ENCODE measurements at regions not wholly inside any gene's neighbourhood (a gene's known extent, or its start where the extent isn't known, plus 50 kb on each side); places are given as distances from the start of the nearest gene placed in this dataset.

- H3K4me3 ChIP-seq (ENCODE audit: low read depth, low read length) = no peak overlapping the region
- TF ChIP-seq, protein P1, sequence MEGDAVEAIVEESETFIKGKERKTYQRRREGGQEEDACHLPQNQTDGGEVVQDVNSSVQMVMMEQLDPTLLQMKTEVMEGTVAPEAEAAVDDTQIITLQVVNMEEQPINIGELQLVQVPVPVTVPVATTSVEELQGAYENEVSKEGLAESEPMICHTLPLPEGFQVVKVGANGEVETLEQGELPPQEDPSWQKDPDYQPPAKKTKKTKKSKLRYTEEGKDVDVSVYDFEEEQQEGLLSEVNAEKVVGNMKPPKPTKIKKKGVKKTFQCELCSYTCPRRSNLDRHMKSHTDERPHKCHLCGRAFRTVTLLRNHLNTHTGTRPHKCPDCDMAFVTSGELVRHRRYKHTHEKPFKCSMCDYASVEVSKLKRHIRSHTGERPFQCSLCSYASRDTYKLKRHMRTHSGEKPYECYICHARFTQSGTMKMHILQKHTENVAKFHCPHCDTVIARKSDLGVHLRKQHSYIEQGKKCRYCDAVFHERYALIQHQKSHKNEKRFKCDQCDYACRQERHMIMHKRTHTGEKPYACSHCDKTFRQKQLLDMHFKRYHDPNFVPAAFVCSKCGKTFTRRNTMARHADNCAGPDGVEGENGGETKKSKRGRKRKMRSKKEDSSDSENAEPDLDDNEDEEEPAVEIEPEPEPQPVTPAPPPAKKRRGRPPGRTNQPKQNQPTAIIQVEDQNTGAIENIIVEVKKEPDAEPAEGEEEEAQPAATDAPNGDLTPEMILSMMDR (IDR thresholded peaks at IDR 0.05; ENCODE audit: insufficient read depth, low read depth, low read length) = no peak
- DNase-seq (ENCODE audit: low read depth) = no peak
These were observed 2180.0 kb upstream of the PIK3C3 start for GRCh38 chr18:39774957-39775598.

DNA sequence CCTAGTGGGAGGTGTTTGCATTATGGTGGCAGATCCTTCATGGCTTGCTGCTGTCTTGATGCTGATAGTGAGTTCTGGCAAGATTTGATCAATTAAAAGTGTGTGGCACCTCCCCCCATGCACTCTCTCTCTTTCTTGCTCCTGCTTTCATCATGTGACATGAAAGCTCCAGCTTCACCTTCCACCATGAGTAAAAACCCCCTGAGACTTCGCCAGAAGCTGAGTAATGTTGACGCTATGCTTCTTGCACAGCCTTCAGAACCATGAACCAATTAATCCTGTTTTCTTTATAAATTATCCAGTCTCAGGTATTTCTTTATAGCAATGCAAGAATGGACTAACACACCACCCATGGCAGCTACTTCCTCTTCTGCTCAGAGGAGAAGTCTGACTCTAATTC, 2181.4 kb upstream of the PIK3C3 start:
- H3K4me3 ChIP-seq (ENCODE audit: low read depth, low read length) = no peak overlapping the region
- TF ChIP-seq, protein P1 (IDR thresholded peaks at IDR 0.05; ENCODE audit: insufficient read depth, low read depth, low read length) = no peak
- DNase-seq (ENCODE audit: low read depth) = no peak

DNA sequence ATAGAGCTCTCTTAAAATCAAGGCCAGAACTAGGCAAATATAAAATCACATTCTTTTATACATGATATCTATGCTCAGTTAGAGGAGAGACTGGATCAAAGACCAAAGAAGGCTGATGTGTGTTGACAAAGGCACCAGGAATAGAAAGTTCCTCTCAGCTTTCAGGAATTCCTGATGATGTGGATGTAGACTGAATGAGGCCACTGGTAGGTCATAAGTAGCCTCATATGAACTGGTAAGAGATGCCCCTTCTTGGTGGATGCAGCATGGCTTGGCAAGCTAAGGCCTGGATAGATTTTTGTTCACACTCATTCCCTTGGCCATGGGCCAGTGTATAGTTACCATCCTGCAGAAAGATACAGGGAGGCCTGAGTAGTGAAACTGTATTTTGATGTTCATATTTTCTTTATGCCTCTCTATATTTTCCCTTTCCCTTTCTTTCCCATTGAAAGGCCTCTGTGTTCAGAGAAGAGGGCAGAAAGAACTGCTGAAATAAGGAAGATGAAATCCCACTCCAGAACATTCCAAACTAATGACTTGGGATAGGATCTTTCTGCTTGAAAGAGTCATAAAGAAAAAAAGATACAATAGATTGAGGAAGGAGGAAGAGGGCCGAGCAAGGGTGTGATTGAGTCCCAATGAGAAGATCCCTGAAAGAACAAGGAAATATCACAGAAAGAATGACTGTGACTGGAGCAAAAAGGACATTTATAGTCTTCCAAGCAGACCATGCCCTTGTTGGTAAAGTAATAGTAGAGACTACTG, 2182.7 kb upstream of the PIK3C3 start:
- TF ChIP-seq, protein P1 (IDR thresholded peaks at IDR 0.05; ENCODE audit: insufficient read depth, low read depth, low read length) = no peak
- peak; percentile 2 for DNase-seq (ENCODE audit: low read depth)
- no peak overlapping the region for H3K4me3 ChIP-seq (ENCODE audit: low read depth, low read length)

DNA sequence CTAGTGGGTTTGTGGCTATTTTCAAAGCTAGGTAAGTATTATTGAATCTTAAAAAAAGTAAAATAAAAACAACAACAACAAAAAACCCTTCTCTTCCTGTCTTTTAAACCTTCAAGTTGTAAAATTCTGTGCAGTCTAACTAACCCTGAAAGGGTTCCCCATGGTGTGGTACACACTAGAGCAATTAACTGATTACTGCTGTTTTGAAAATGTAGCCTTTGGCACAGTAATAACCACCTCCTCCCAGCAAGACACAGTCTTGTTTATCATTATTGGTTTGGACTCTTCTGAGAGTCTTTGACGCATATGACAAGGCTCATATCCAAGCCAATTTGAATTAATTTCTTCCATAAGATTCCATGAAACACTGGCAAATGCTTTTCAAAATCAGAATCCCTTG, 2184.6 kb upstream of the PIK3C3 start:
- TF ChIP-seq, protein P1 (IDR thresholded peaks at IDR 0.05; ENCODE audit: insufficient read depth, low read depth, low read length) = no peak
- no peak for DNase-seq (ENCODE audit: low read depth)

DNA sequence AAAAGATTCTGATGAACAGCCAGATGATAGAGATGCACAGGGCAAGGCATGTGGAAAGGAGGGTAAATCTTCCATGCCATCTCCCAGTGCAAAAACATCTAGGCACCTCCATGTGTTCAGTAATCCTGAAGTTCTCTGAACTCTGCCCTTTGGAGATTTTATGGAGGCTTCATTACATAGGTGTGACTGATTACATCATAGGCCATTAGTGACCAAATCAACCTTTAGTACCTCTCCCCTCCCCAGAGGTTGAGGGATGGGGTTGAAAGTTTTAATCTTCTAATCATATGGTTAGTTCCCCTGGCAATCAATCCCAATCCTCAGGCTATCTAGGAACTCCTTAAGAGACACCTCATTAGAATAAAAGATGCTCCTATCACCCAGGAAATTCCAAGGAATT, 2190.2 kb upstream of the PIK3C3 start:
- TF ChIP-seq, protein P1 (IDR thresholded peaks at IDR 0.05; ENCODE audit: insufficient read depth, low read depth, low read length) = no peak
- no peak for DNase-seq (ENCODE audit: low read depth)
- no peak overlapping the region for H3K4me3 ChIP-seq (ENCODE audit: low read depth, low read length)

More for the DNA sequence above, 2184.6 kb upstream of the PIK3C3 start:
- H3K4me3 ChIP-seq (ENCODE audit: low read depth, low read length) = no peak overlapping the region

DNA sequence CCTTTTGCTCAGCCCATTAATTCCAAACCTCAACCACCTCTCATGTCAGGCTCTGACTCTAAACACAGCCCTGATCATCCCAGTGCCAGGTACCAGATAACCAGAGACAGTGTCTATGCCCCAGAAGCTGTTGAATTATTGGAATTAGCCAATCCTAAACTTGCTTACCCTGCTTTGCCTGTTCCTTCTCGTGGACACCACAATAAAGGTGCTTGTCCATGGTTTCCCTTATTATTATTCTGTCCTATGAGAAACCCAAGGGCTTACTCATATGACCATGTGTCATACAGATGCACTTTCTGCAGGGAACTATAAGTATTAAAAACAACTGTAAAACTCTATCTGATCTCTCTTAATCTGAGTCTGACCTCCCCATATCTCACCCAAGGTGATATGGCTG, 2193.8 kb upstream of the PIK3C3 start:
- H3K4me3 ChIP-seq (ENCODE audit: low read depth, low read length) = no peak overlapping the region
- DNase-seq (ENCODE audit: low read depth) = peak; percentile 3
- TF ChIP-seq, protein P1 (IDR thresholded peaks at IDR 0.05; ENCODE audit: insufficient read depth, low read depth, low read length) = no peak

Measured in fibroblast of villous mesenchyme (primary cell).